GM12874 (cell line): ENCODE measurements at regions not wholly inside any gene's neighbourhood (a gene's known extent, or its start where the extent isn't known, plus 50 kb on each side); places are given as distances from the start of the nearest gene placed in this dataset.
A peak's percentile ranks its signal among the peaks of the same experiment; 100 is the strongest.

Source experiments
- TF ChIP-seq, protein P1 (sequence below): IDR thresholded peaks from 2 replicates; pipeline ENCODE4 v1.5.1; 2011; ENCODE audit warnings: low read depth, mild to moderate bottlenecking, control low read depth, low read length, moderate library complexity; ENCODE audit not compliant: insufficient read depth

DNA sequence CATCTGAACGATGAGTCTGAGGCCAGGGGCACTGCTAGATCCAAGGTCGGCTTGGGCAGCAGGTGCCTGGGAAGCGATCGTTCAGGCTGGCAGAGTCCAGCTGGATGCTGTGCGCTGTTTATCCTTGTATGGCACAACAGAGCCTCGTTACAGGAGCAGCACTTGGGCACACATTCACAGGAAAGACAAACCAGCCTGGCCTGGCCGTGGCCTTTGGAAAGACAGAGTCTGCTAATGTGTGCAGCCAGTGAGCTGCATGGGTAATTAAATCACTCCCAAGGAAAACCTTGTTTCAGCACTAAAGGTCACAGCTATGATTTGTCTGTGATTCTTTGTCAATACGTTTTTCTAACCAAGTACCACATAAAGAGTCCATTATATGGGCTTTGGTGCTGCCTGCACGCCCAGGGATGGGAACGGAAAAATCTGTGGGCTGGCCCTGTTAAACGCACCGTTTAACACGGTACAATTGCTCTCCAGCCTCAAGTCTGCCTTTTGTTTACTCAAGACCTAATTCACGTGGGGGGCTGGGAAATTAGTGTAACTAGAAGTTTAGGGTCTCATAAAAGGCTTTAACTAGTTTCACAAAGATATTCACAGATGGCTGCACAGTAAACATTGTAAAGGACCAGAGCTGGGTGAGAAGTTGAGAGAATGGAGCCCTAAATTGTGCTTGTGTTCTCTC, 509.3 kb downstream of the KDM4C start:
- TF ChIP-seq, protein P1, sequence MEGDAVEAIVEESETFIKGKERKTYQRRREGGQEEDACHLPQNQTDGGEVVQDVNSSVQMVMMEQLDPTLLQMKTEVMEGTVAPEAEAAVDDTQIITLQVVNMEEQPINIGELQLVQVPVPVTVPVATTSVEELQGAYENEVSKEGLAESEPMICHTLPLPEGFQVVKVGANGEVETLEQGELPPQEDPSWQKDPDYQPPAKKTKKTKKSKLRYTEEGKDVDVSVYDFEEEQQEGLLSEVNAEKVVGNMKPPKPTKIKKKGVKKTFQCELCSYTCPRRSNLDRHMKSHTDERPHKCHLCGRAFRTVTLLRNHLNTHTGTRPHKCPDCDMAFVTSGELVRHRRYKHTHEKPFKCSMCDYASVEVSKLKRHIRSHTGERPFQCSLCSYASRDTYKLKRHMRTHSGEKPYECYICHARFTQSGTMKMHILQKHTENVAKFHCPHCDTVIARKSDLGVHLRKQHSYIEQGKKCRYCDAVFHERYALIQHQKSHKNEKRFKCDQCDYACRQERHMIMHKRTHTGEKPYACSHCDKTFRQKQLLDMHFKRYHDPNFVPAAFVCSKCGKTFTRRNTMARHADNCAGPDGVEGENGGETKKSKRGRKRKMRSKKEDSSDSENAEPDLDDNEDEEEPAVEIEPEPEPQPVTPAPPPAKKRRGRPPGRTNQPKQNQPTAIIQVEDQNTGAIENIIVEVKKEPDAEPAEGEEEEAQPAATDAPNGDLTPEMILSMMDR: no peak

DNA sequence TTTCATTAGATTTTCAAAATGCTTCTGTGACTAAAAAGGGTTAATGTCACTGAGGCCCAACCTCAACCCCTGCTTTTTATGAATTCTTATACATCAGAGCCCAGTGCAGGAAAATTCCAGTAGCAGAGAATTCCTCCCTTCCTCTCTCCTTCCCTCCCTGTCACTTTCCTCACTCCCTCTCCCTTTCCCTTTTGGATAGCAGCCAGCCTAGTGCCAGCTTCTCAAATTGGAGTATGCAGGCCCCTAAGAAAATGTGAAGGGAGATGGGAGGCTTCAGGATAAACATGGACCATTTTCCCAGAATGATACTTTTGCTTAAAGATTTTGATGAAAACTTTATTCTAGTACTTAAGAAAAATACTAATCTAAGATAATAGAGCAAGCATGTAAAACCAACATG, 507.4 kb downstream of the KDM4C start:
- TF ChIP-seq, protein P1: no peak

DNA sequence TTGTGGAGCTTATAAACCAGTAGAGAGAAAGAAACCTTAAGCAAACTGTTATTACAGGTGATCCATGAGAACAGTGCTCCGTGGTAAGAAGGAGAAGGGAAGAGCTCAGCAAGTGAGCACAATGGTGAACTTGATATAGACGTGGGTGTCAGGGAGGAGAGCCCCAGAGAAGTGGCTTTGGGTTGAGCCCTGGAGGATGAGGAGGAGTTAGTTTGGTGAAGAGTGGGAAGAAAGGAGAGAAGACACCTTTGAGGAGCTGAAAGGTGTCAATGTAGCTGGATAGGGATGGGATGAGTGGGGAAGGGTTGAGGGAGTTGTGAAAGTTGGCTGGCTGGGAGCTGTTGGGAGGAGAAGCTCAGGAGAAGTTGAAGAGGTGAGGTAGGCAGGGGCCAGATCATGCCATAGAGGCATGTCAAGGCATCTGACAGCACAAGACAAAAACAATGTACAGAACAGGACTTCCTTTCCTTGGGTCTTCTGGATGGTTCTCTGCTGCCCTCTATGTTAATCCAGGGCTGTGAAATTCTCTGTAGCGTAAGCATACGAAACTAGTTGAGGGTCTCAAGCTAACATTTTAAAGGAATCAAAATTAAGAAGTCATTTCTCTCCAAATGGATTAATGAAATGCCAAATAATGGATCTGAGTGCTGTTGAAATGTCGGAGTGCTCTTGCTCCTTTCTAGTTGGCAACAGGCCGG, 501.9 kb downstream of the KDM4C start:
- TF ChIP-seq, protein P1: 0 out of 2 replicates have a peak, but pooled peaks have one; percentile 3

DNA sequence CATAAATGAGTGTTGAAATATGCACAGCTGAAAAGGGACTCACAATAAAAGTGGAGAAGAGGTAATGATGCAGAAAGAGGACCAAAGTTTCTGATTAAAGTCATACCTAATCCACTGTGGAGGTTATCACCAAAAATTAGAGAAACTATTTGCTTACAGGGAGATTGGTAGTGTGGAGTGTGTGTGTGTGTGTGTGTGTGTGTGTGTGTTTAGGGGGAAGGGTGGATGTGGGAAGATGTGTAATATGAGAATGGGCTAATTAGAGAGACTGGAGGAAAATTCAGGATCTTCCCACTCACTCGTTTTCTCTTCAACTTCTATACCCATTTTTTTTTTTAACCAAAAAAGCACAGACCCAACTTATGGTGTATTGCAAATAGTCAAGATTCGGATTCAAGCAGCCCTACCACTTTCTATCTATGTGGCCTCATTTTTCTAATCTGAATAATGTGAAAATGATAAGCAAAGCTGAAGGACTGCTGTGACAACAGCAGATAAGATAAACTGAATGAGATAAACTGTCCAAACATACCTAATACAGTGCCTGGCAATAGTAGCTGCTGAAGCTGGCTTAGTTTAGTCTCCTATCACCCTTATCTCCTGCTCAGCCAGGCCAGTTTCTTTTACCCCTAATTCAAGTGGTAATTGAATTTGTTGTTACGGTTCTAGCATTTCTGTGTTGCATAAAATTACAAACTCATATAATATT, 501.1 kb downstream of the KDM4C start:
- TF ChIP-seq, protein P1: no peak

DNA sequence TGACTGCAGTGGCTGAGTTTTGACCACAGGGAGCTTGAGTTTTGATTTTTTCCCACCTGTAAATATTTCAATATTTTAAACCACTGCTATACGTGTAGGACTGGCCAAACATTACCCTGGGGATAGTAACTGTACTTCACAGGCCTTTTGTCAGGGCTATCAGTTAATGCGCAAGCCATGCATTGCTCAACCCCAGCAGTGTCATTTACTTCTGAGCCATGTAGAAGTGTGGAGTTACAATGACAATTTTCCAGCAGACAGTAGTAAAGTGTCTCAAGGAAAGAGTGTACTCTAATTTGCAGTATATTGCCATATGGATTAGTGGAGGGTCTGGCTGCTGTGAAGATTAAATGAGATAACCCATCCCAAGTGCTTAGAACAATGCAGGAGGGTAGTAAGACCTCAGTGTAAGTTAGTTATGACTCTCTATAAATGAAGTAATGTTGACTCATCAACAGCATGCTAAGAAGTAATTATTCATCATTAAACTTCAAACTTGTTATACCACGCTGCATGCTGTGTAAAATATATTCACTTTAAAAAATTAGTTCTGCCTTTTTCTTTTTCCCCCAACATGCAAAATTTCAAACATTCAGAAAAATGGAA, 489.2 kb downstream of the KDM4C start:
- TF ChIP-seq, protein P1: no peak

DNA sequence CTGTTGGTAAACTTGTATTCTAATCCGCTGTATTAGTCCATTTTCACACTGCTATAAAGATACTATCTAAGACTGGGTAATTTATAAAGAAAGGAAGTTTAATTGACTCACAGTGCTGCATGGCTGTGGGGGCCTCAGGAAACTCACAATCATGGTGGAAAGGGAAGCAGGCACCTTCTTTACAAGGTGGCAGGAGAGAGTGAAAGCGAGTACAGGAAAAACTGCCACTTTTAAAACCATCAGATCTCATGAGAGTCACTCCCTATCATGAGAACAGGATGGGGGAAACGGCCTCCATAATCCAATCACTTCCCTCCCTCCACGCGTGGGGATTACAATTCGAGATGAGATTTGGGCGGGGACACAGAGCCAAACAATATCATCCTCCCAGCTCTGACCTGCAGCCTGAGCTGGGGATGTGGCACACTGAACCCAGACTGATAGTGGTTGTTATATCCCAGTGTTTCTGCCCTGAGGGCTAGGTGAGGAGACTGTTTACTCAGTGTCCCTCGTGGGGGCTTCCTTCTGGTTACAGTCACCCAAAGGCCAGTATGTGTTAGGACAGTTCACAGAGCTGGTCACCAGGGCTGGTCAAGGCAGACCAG, 488.3 kb downstream of the KDM4C start:
- TF ChIP-seq, protein P1: no peak

DNA sequence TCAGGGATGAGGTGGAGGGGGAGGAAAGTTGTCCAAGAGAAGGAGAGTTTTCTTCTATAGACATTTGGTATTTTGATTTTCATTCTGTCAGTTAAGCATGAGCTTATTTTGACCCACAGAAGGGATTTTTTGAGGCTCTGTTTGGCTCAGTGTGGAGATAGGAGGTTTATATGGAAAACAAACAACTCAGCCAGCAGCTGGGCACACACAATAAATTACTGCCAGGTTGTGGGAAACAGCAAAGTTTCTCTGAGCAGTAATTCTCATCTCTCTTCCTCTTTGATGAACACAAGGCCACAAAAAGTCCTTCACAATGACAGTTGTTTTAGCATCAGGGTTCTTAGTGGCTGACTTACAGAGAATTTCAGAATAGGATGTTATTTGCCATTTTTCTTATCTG, 486.1 kb downstream of the KDM4C start:
- TF ChIP-seq, protein P1: no peak
